ENCODE measurements at regions not wholly inside any gene's neighbourhood (a gene's known extent, or its start where the extent isn't known, plus 50 kb on each side); places are given as distances from the start of the nearest gene placed in this dataset.
A peak's percentile ranks its signal among the peaks of the same experiment; 100 is the strongest.

- TF ChIP-seq ETS1 (conservative IDR thresholded peaks at IDR 0.05; ENCODE audit: control insufficient read depth, low read depth, low read length) (no peak), CBFA2T3 (IDR thresholded peaks at IDR 0.05) (peak; percentile 52), C11orf30 (IDR thresholded peaks at IDR 0.05; ENCODE audit: low read depth) (peak; percentile 75; the same call in 1 of the 2 replicates), PRMT5 (CRISPR knock-in tag; IDR thresholded peaks at IDR 0.05) (no peak), ZNF212 (CRISPR knock-in tag; IDR thresholded peaks at IDR 0.05) (no peak), NR0B1 (IDR thresholded peaks at IDR 0.05; ENCODE audit: partially characterized antibody) (no peak), TCF3 (CRISPR knock-in tag; IDR thresholded peaks at IDR 0.05) (peak; percentile 67), NR3C1 (CRISPR knock-in tag; IDR thresholded peaks at IDR 0.05) (no peak), E2F8 (IDR thresholded peaks at IDR 0.05; ENCODE audit: low read depth, partially characterized antibody) (no peak), ZNF551 (CRISPR knock-in tag; IDR thresholded peaks at IDR 0.05) (no peak), RBM39 (optimal IDR thresholded peaks at IDR 0.05; ENCODE audit: low read depth, low read length) (no peak), MYC (IDR thresholded peaks at IDR 0.05; ENCODE audit: low read depth, low read length) (no peak), MYC (CRISPR knock-in tag; IDR thresholded peaks at IDR 0.05; ENCODE audit: borderline replicate concordance, low read depth) (no peak), NR4A1 (CRISPR knock-in tag; IDR thresholded peaks at IDR 0.05) (no peak), NR4A1 (tag; IDR thresholded peaks at IDR 0.05) (no peak), ZBTB33 (CRISPR knock-in tag; IDR thresholded peaks at IDR 0.05) (no peak), CXXC5 (CRISPR knock-in tag; IDR thresholded peaks at IDR 0.05) (no peak), NCOA4 (IDR thresholded peaks at IDR 0.05; ENCODE audit: partially characterized antibody) (no peak)
- TF ChIP-seq, protein P1, sequence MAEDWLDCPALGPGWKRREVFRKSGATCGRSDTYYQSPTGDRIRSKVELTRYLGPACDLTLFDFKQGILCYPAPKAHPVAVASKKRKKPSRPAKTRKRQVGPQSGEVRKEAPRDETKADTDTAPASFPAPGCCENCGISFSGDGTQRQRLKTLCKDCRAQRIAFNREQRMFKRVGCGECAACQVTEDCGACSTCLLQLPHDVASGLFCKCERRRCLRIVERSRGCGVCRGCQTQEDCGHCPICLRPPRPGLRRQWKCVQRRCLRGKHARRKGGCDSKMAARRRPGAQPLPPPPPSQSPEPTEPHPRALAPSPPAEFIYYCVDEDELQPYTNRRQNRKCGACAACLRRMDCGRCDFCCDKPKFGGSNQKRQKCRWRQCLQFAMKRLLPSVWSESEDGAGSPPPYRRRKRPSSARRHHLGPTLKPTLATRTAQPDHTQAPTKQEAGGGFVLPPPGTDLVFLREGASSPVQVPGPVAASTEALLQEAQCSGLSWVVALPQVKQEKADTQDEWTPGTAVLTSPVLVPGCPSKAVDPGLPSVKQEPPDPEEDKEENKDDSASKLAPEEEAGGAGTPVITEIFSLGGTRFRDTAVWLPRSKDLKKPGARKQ (CRISPR knock-in tag; IDR thresholded peaks at IDR 0.05) = no peak
Observed at GRCh38 chr6:4612636-4613171, 163.5 kb upstream of the CDYL start (continued).

Data from K562 (cell line).